Mucosa of descending colon (tissue), 3 donors: ENCODE measurements at regions not wholly inside any gene's neighbourhood (a gene's known extent, or its start where the extent isn't known, plus 50 kb on each side); places are given as distances from the start of the nearest gene placed in this dataset.

Experiments used
- ATAC-seq: fragments of 200-7000 bp; cut with Tn5 transposase; one replicate; pipeline ENCODE4 v1.9.1; 2020; ENCODE audit warnings: mild to moderate bottlenecking, moderate library complexity
- DNase-seq, 3 donors: peaks; one replicate each; pipeline ENCODE4 v3.0.0-alpha.2; 2020
- H3K36me3 ChIP-seq: fragments of 200-600 bp; one replicate; pipeline ENCODE4 v1.8.0; 2021; ENCODE audit warnings: low read depth, mild to moderate bottlenecking
- H3K4me1 ChIP-seq: fragments of 200-600 bp; one replicate; pipeline ENCODE4 v1.8.0; 2021; ENCODE audit warnings: low read depth, mild to moderate bottlenecking
- H3K4me3 ChIP-seq: fragments of 200-600 bp; one replicate; pipeline ENCODE4 v1.8.0; 2021; ENCODE audit warnings: mild to moderate bottlenecking
- H3K9me3 ChIP-seq: fragments of 200-600 bp; one replicate; pipeline ENCODE4 v1.8.0; 2021; ENCODE audit warnings: mild to moderate bottlenecking
- CTCF ChIP-seq: fragments of 200-600 bp; IDR thresholded peaks from one replicate; pipeline ENCODE4 v1.8.0; 2022; ENCODE audit warnings: antibody characterized with exemption, mild to moderate bottlenecking
- intact Hi-C, 2 donors: fragments of 100-400 bp; cut with DNase I in 1 of 2; cut with micrococcal nuclease in 1 of 2; formaldehyde crosslinking; loops; one replicate each; pipeline versions ENCODE4 v1.11.0 to v1.11.1; 2022; cut with DNase I, micrococcal nuclease
- donor health status: DM: no; HTN: no; CAD: no; lungs with moderate emphysema.
- donor health status: DM: no; HTN: no; CAD: no.
- donor health status: DM: no; HTN: yes; CAD: no.

- H3K4me1 ChIP-seq = peaks cover 13% of the 10 kb centered on the region
- ATAC-seq (no peak), DNase-seq (no peak)
- no peaks in the 10 kb centered on the region for H3K36me3 ChIP-seq
- no peak overlapping the region for H3K4me3 ChIP-seq
- intact Hi-C loops = loop anchor here in 1 of 2 donors (5.0 to 10.0 kb wide), 2 partner anchors 77 to 250 kb away; no protein-coding TSS in a partner anchor
- TF ChIP-seq CTCF = no peak
- no peaks in the 10 kb centered on the region for H3K9me3 ChIP-seq
Measured at GRCh38 chr15:66852064-66852905, 150.2 kb downstream of the SMAD6 start.

DNA sequence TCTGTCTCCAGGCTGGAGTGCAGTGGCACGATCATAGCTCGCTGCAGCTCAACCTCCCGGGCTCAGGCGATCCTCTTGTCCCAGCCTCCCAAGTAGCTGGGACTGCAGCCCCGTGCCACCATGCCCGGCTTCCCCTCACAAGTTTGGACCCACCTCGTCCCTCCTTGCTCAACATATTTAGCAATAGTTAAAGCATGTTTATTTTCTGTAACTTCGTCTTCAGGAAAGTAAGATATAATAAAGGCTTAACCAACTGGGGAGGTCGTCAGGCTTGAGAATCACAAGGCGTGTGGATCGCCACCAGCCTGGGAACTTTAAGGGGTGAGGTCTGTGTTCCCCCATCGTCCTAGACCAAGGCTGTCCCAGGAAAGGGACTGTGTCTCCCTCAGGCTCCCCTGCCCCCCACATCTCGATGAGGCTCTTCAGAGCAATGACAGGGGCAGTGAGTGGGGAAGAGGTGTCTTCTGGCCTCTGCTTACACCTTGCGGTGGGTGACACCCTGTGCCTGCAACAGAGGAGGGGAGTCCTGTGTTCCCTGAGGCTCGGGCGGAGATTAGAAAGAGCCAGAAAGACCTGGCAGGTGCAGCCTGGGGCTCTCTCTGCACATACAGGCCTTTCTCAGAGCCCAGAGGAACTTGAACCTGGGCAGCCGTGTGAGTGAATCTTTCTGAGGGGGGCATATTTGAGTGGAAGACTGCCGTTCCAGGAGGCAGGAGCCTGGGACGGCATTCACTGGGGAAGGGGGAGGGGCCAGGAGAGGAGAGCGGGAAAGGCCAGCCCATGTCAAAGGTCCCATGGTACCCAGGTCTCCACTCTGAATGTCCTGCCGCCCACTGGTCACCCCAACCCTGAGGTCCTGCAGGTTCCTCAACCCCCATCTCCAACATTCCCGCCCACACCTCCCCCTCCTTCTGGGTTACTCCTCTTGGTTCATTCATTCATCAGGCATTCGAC is 152.3 kb downstream of the SMAD6 start:
- peaks cover 13% of the 10 kb centered on the region for H3K4me1 ChIP-seq
- no peak overlapping the region for H3K4me3 ChIP-seq
- no peaks in the 10 kb centered on the region for H3K36me3 ChIP-seq
- DNase-seq (no peak), ATAC-seq (no peak)
- intact Hi-C loops = loop anchor here in 1 of 2 donors (5.0 to 10.0 kb wide), 2 partner anchors 79 to 252 kb away; no protein-coding TSS in a partner anchor
- H3K9me3 ChIP-seq = no peaks in the 10 kb centered on the region
- no peak for TF ChIP-seq CTCF

- DNase-seq = no peak
- intact Hi-C loops = loop anchor here in 1 of 2 donors (10.0 kb wide), 1 partner anchor 80 kb away; no protein-coding TSS in a partner anchor
- H3K4me1 ChIP-seq = peaks cover 13% of the 10 kb centered on the region
- H3K4me3 ChIP-seq = no peak overlapping the region
- H3K36me3 ChIP-seq = no peaks in the 10 kb centered on the region
- no peaks in the 10 kb centered on the region for H3K9me3 ChIP-seq
- ATAC-seq = no peak
- TF ChIP-seq CTCF = no peak
Measured at GRCh38 chr15:66855041-66855440, 153.0 kb downstream of the SMAD6 start.

DNA sequence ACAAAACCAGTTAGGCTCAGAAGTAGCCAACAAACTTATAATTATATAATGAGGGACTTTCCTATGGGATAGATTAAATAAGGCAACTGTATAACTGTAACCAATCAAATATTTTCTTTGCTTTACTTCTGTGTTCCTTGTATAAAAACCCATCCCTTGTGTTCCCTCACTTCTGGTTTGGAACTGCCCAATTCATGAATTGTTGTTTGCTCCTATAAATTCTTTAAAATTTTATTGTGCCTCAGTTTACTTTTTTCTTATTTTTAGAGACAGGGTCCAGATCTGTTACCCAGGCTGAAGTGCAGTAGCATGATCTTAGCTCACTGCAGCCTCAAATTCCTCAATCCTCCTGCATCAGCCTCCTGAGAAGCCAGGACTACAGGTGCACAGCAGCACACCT is 155.7 kb downstream of the SMAD6 start:
- no peak for ATAC-seq
- intact Hi-C loops = loop anchor here in 1 of 2 donors (10.0 kb wide), 1 partner anchor 83 kb away; no protein-coding TSS in a partner anchor
- TF ChIP-seq CTCF = no peak

DNA sequence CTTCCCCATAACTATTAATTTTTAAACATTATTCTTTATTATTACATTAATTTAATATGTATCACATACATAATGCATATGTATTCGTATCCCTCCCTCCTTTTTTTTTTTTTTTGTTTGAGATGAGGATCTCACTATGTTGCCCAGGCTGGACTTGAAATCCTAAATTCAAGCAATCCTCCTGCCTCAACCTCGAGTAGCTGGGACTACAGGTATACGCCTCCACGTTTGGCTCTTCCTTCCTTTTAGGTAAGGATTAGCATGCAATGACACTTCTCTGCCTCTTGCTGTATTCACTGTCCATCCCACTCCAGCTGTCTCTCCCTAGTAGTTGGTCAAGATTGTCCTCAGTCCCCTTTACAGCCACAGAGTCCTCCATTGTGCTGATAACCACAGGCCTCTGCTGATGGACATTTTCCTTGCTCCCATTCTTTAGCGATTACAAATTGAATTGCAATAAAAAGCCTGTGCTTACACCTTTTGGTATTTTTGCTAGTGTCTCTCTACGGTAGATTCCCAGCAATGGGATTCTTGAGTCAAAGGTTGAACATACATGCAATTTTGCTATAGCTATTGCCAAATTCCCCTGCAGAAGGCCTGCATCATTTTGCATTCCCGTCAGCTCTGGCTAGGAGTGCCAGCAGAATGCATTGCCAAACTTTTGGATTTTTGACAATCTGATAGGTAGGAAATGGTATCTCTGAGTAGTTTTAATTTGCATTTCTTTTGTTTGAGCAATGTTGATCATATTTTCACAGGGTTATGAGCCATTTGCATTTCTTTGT is 156.6 kb downstream of the SMAD6 start:
- Histone ChIP-seq H3K9me3 (no peaks in the 10 kb centered on the region), H3K4me3 (no peak overlapping the region), H3K36me3 (no peaks in the 10 kb centered on the region), H3K4me1 (no peaks in the 10 kb centered on the region)
- DNase-seq (no peak), ATAC-seq (no peak)
- no peak for TF ChIP-seq CTCF
- intact Hi-C loops = loop anchor here in 1 of 2 donors (10.0 kb wide), 1 partner anchor 84 kb away; no protein-coding TSS in a partner anchor

More for the DNA sequence above, 155.7 kb downstream of the SMAD6 start:
- Histone ChIP-seq H3K4me1 (no peaks in the 10 kb centered on the region), H3K9me3 (no peaks in the 10 kb centered on the region), H3K4me3 (no peak overlapping the region), H3K36me3 (no peaks in the 10 kb centered on the region)
- no peak for DNase-seq
